Kidney tubule cell (primary cell): ENCODE measurements at regions not wholly inside any gene's neighbourhood (a gene's known extent, or its start where the extent isn't known, plus 50 kb on each side); places are given as distances from the start of the nearest gene placed in this dataset.
"Not testable (repeated sequence)": the region's sequence is repeated elsewhere in the genome, so short reads cannot be mapped to it uniquely, and the experiment has no call there.

Experiments used
- DNase-seq: peaks from one replicate; pipeline ENCODE4 v3.0.0-alpha.2; 2018; ENCODE audit warnings: low spot score

DNA sequence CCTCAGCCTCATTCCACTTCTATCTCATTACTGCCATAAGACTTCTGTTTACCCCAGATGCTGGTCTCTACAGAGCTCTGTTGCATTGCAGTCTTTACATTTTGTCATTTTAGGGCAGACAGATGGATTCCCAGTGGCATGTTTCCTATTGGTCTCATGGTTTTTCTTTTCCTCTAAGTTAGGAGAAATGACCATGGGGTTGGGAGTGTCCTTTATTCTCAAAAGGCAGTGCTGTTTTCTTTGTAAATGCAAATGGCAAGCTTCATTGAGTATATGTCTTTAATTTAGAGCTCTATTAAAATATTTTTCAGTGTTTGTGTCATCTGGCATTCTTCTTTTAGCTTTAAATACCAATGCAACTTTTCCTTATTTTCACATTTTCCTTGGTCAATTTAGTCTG lies 57.0 kb downstream of the MSTN start:
- no peak for DNase-seq

GRCh38 chr2:189999661-190000060 lies 62.9 kb downstream of the MSTN start:
- no peak for DNase-seq

- not testable (repeated sequence) for DNase-seq
Observed at GRCh38 chr2:189998665-189999064, 63.9 kb downstream of the MSTN start.

GRCh38 chr2:189997016-189997415 lies 65.5 kb downstream of the MSTN start:
- no peak for DNase-seq

- DNase-seq: no peak
Observed at GRCh38 chr2:189995679-189996078, 66.8 kb downstream of the MSTN start.

DNA sequence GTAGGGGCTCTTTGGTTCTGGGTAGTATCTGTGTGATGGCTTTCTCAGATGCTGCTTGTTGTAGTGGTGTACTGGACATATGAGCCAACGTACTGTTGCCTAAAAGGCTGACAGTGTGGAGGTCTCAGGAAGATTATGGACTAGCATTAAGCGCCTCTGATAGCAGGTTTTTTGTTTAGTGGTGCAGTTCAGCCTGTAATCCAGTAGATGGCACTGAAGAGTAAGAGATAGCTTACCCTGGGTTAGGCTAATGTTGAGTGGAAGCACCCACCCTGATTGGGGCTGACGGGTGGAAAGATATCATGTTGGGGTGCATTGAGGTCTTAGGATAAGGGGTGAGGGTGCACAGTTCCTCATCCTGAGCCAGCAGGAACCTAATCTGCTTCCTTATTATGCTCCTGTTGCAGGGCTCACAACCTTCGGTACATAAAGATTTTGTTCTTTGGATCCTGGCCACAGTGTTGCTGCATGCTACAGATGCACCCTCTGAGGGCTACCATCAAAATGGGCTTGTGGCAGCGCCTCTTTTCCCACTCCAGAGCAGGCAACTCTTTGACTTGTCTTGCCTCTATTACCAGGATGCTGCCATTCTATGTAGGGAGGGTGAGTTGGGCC lies 79.6 kb downstream of the MSTN start:
- no peak for DNase-seq

GRCh38 chr2:189982087-189982486 lies 80.4 kb downstream of the MSTN start:
- no peak for DNase-seq

DNA sequence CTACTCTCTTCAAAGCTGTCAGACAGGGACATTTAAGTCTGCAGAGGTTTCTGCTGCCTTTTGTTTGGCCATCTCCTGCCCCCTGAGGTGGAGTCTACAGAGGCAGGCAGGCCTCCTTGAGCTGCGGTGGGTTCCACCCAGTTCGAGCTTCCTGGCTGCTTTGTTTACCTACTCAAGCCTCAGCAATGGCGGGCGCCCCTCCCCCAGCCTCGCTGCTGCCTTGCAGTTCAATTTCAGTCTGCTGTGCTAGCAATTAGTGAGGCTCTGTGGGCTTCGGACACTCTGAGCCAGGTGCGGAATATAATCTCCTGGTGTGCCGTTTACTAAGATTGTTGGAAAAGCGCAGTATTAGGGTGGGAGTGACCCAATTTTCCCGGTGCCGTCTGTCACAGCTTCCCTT lies 86.0 kb downstream of the MSTN start:
- DNase-seq: not testable (repeated sequence)

DNA sequence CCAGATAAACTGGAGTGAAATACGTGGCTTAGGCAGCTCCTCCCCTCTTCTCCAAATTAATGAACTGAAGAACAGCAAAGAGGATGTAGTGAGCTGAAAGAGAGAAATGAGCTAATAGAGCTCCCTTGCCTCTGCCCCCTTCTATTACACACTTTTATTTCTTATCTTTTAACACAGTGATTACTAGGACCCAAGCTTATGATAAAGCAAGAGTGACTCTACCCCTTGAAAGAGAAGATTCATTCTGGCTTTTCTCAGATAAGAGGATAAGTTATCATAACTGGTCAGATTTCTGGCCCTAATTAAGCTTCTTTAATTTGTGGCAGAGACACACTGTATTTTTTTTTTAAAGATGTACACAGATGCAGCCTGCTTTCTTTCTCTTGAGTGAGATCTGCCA lies 102.2 kb downstream of the MSTN start:
- no peak for DNase-seq

- no peak for DNase-seq
Observed at GRCh38 chr2:189959450-189959849, 103.1 kb downstream of the MSTN start.

DNA sequence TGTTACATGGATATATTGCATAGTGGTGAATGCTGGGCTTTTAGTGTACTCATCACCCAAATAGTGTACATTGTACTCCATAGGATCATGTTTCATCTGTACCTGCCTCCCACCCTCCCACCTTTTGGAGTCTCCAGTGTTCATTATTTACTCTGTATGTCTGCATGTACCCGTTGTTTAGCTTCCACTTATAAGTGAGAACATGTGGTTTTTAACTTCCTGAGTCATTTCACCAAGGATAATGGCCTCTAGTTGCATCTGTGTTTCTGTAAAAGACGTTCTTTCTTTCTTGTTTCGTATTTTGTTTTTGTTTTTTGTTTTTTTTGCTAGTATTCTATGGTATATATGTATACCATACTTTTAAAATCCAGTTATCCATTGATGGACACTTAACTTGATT lies 107.5 kb downstream of the MSTN start:
- DNase-seq: no peak

DNA sequence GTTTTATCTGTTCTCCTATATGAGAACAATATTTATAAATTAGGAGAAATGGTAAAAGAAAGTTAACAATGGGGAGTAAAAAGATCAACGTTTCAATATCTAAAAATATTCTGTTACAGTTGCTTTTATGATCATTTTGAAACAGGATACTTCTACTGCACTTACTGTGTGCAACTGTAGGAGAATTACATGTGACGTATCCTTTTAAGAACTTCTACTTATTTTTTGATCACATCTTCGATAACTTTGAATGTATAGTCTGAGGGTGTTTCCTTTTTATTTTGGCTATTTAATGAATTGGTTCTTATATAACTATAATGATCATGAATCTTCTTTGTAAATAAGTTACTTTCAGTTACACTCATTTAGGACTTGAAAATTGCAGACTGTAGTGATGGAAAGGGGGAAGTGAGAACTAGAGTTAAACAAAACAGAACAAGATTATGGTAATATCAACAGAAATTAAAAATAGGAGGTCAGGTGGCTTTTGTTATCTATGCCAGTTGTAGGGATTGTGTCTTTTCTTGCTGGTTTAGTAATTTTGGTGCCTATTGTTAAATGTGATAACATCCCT lies 109.9 kb downstream of the MSTN start:
- no peak for DNase-seq

GRCh38 chr2:189951791-189952535 lies 110.6 kb downstream of the MSTN start:
- DNase-seq: no peak

DNA sequence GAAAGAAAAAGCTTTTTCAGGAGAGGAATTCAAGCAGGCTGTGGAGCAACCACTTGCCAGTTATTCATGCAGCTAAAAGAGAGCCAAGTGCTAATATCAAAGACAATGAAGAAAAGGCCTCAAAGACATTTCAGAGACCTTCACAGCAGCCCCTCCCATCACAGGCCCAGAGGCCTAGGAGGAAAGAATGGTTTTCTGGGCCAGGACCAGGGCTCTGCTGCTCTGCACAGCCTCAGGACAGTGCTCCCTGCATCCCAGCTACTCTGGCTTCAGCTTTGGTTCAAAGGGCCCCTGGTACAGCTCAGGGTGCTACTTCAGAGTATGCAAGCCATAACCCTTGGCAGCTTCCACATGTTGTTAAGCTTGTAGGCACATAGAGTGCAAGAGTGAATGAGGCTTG lies 119.5 kb downstream of the MSTN start:
- DNase-seq: no peak

GRCh38 chr2:189940913-189941312 lies 121.6 kb downstream of the MSTN start:
- no peak for DNase-seq

GRCh38 chr2:189937691-189938090 lies 124.8 kb downstream of the MSTN start:
- DNase-seq: no peak

DNA sequence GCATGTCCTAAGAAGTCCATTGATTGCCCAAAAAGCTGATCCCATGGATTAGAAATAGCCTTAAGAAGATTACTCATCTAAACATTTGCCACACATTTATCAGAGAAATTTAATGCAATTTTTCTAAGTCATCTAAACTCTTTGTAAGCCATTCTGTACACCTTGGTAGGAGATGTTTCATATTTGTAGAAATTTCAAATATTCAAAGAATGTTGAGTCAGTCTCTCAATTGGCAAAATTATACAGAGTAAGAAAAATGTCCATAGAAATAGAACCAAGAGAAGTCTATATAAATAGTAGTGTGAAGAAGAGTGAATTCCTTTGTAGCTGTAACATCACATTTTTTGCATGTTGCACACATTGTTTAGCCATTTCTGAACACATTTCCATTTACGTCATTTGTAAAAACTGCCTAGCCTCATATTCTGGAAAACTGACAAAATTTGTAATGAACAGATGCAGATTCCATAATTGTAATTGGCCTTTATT lies 128.6 kb downstream of the MSTN start:
- DNase-seq: peak; percentile 87

- DNase-seq: no peak
Observed at GRCh38 chr2:189933041-189933440, 129.5 kb downstream of the MSTN start.

DNA sequence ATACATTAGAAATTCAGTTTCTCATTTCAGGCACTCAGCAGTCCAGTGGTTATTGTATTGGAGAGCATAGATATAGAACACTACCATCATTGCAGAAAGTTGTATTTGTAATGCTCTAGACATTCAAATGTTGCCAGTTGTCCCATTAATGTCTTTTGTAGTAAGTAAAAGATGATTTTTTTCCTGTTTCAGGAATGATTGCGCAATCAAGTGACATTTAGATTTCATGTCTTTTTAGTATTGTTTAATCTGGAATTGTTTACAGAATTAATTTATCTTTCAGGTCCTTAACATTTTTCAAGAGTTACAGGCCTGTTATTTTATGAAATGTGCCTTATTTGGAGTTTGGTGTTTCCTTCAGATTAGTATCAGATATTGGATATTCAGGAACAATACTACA lies 134.7 kb downstream of the MSTN start:
- no peak for DNase-seq
